ENCODE measurements at regions not wholly inside any gene's neighbourhood (a gene's known extent, or its start where the extent isn't known, plus 50 kb on each side); places are given as distances from the start of the nearest gene placed in this dataset.

DNA sequence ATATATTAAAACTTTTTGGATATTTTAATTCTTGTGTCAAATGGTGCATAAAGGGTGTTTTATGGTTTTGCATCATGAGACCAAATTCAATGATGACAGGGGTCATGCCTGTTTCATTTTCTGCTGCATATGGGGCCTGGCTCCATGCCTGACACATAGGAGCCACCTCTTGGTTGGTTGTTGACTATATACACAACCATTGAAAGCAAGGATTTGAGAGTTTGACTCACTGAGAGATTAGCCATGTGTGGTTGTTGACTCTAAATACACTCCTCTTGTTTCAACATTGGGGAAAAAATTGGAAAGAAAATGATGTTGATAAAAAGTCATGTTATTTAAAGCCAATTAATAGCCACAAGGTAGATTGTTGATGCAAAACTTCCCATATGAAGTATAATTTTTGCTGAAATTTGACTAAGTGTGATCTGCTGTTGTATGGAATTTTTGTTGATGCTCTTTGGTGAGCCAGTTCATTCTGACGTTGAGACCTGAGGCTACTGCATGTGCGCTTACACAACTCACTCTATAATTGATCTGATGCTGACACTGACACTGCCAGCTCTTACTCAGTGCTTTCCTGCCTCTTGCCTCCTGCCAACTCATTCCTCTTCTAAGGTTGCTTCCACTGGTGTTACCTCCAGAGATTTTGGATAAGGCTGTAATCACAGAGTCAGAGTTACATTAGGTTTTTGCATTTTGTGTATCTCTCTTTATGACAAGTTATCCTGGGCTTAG is 446.2 kb upstream of the SLC14A2 start:
- DNase-seq (ENCODE audit: low spot score): no peak

- no peak for DNase-seq (ENCODE audit: low spot score)
These were observed 445.7 kb upstream of the SLC14A2 start for GRCh38 chr18:45169610-45170009.

GRCh38 chr18:45171679-45172191 is 443.5 kb upstream of the SLC14A2 start:
- DNase-seq (ENCODE audit: low spot score): no peak

- DNase-seq (ENCODE audit: low spot score): no peak
These were observed 441.9 kb upstream of the SLC14A2 start for GRCh38 chr18:45173327-45173726.

DNA sequence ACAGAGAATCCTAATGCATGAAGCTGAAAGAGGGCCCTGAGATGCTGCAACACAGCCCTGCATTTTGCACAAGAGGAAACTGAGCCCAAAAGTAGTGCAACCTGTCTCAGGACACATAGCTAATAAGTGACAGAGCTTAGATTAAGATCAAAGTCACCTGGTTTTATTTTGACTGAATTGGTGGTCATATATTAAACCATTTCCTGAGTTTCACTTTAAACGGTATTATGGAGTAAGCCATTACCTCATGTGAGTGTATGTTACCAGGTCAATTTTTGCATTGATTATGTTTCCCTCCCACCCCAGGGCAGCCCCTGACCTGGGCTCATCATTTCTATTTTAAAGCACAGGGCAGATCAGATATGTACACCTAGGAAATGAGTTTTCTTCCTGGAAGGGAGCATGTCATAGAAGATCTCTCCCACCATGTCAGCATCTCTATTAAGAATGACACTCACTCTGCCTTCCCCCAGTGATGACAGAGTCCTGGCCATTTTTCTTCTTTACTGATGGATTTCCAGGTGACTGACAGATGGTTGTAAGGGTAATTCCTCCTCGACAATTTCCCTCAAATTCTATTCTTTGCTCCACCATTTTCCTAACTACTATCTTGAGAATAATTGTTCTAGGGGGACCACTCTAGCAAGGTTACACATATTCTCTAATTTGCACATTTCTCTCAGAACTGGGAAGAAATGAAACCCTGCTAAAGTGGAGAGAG is 441.3 kb upstream of the SLC14A2 start:
- no peak for DNase-seq (ENCODE audit: low spot score)

DNA sequence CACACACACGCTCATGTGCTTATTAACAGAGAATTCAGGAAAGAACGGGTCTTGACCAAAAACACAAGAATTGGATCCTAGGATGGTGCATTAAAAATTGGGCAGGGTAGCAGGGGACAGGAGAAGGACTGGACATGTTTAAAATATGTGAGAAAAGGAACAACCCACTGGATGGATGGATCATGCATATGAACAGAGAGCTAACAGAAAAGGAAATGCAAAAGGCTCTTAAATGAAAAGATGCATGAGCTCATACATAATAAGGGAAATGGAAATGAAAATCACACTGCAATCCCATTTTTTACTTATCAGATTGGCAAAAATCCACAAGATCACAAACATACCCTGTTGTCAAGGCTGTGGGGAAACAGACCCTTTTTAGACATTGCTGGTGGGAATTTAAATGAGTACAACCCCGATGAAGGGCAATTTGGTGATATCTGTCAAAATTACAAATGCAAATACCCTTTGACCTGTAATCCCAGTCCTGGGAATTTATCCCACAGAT is 440.6 kb upstream of the SLC14A2 start:
- no peak for DNase-seq (ENCODE audit: low spot score)

DNA sequence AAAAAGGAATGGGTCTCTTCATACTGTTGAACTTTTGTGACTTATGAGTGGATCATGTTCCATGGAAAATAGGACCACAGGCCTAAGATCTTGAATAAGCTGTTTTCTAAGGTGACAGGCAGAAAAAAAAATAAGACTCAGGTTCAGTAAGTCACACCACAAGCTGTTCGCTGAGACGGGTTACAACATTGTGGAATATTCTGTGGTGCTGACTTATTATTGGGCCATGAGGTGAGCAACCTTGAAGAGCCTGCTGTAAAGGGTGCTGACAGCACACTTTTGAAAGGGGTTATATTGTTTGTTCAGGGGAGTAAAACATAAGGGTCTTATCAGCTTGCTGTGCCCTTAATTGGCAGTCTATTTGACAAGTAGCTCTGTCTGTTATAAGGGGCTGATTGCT is 439.8 kb upstream of the SLC14A2 start:
- DNase-seq (ENCODE audit: low spot score): no peak

- no peak for DNase-seq (ENCODE audit: low spot score)
These were observed 428.4 kb upstream of the SLC14A2 start for GRCh38 chr18:45186832-45187231.

DNA sequence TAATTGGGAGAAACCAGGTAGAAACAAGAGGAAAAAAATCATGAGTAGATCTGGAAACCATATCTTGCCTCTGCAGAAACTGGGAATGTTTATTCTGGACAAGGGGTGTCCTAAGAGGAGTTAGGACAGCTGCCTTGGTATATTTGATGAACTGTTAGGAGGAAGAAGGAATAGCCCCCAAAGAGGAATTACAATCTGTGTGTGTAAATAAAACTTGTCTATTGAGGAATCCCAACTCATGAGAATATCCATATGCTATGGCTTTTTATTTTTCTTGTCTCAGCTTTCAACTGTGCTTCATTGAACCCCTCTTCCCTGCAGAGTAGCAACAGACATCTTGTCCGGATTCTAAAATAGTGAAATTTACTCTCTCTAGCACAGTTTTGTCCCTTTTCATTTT is 423.5 kb upstream of the SLC14A2 start:
- no peak for DNase-seq (ENCODE audit: low spot score)

- no peak for DNase-seq (ENCODE audit: low spot score)
These were observed 417.7 kb upstream of the SLC14A2 start for GRCh38 chr18:45197526-45197970.

GRCh38 chr18:45198526-45198925 is 416.8 kb upstream of the SLC14A2 start:
- DNase-seq (ENCODE audit: low spot score): no peak

DNA sequence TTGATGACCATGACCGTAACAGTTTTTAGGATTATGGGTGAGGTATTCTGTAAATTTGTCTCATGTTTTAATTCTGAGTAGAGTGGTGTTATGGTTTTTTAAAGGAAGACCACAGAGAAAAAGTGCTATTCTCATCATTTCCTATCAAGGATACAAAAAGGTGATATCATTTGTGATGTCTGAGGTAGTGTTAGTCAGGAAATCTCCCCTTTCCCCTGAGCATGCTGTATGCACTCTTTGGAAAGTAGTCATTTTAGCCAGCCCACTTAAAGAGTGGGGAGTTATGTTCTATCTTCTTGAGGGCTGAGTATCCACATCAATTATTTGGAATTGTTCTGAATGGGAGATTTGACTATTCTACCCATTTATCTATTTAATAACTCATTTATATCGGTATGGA is 414.2 kb upstream of the SLC14A2 start:
- no peak for DNase-seq (ENCODE audit: low spot score)

DNA sequence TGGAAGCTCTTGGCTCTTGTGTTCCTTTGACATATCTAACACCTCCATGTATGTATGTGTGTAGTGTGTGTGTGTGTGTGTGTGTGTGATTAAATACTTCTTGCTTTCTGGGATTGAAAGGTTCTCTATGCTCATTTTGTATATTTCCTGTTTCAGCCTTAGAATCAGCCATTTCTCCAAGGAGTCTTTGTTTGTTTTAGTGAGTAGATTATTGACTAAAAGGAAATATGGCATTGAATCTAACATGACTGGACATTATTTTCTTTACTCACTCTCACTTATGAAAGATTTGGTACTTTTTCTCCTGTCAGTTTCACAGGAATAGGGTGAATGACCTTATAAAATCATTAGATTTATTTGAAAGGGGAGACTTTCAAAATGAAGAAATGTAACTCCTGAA is 413.8 kb upstream of the SLC14A2 start:
- no peak for DNase-seq (ENCODE audit: low spot score)

- DNase-seq (ENCODE audit: low spot score): no peak
These were observed 413.2 kb upstream of the SLC14A2 start for GRCh38 chr18:45202061-45202460.

DNA sequence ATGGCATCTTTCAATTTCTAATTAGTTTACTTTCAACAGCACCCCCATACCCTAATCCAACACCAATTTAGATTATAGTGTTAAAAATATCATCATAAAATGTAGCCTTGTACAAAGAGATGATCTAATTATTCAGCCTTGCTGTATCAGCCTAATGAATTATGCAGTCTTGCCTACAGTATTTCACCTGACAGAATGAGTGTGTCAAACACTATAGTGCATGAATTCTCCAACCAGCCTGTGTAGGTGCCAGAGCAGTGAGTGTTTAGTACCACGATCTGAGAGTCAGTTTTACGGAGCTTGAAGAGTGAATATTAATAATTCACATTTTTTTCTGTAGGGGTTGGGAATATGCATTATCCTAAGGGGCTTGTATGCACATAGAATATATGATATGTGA is 411.6 kb upstream of the SLC14A2 start:
- DNase-seq (ENCODE audit: low spot score): no peak

GRCh38 chr18:45207328-45207727 is 407.9 kb upstream of the SLC14A2 start:
- no peak for DNase-seq (ENCODE audit: low spot score)

GRCh38 chr18:45208164-45208563 is 407.1 kb upstream of the SLC14A2 start:
- no peak for DNase-seq (ENCODE audit: low spot score)

- peak; percentile 84 for DNase-seq (ENCODE audit: low spot score)
These were observed 402.9 kb upstream of the SLC14A2 start for GRCh38 chr18:45212181-45213039.

GRCh38 chr18:45213040-45213333 is 402.3 kb upstream of the SLC14A2 start:
- DNase-seq (ENCODE audit: low spot score): no peak

DNA sequence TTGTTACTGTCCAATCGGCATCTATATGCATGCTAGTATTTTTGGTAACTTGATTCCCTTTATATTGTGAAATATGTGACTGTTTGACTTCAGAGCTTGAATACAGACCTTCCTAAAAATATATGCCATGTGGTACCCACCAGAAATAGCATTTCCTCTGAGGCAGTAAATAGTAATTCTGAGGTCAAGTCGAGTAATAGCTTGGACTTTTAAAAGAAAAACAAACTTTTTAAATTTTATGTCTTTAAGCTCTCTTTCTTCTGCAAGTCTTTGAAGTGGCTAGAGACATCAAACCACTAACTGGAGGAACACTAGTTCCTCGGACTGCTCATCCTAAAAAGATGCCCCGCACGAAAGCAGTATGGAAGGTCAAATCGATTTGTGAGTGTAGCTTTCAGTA is 396.8 kb upstream of the SLC14A2 start:
- DNase-seq (ENCODE audit: low spot score): no peak

DNA sequence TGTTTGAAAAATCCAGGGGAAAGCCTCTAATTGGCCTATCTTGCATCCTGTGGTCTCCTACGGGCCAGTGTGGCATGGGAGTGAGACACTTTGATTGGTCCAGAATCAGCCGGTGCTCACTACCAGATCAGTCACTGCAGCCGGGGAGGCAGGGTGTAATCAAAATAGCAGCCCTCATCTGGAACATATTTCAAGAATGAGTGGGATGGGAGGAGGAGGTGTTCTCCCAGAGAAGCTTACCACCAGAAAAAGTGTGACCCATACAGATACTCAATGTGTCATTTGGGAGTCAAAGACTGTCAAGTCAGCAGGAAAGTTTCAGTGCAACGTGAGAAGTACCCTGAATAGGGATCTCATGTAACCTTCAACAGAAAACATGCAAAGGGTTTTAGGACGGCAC is 393.9 kb upstream of the SLC14A2 start:
- DNase-seq (ENCODE audit: low spot score): no peak

DNA sequence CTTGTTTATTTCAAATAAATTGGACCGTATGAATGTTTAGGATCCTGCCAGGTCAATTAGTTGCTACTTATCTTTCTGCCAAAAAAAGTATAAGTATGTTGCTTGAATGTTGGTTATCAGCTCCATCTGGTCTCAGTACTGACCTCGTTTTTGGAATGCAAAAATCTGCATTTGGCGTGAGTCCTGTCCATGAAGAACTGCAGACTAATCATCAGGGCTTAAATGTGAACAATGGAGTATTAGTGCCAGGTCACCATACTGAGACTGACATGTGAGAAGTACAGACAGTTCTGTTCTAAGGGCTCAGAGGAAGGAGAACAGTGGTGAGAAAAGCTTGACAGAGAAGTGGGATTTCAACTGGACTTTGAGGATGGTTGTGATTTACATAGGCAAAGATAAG is 393.1 kb upstream of the SLC14A2 start:
- DNase-seq (ENCODE audit: low spot score): no peak

Measured in mucosa of gallbladder (tissue), 1 donor.